ENCODE measurements at regions not wholly inside any gene's neighbourhood (a gene's known extent, or its start where the extent isn't known, plus 50 kb on each side); places are given as distances from the start of the nearest gene placed in this dataset.
"Not testable (repeated sequence)": the region's sequence is repeated elsewhere in the genome, so short reads cannot be mapped to it uniquely, and the experiment has no call there.

DNA sequence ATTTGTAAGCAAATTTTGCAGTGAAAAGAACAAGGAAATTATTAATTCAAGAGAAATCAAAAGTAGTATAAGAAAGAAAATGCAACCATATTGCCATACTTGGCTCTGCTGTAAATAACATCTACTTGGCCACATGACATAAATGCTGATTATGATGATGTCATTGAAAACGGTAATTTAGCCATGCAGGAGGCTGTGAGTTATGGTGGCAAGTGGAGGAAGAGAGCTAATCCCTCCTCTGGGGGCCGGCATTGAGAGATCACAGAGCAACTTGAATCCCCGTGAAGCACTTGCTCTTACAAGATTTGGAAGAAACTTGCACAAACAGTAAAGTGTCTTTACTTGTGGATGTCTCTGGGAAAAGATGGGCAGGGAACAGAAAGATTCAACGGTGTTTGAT lies 456.6 kb downstream of the PREX1 start:
- DNase-seq = no peak
- no peak for ATAC-seq
- Mint-ChIP-seq H3K4me1 (peaks cover 21% of the 10 kb centered on the region), H3K9me3 (peaks cover 4 to 6% of the 10 kb centered on the region in 2 donors), H3K27ac (no peak overlapping the region), H3K4me3 (no peak overlapping the region), H3K27me3 (peaks cover 37% of the 10 kb centered on the region)

GRCh38 chr20:48368580-48369021 lies 459.2 kb downstream of the PREX1 start:
- peaks cover 14% of the 10 kb centered on the region for H3K27me3 Mint-ChIP-seq
- H3K4me1 Mint-ChIP-seq, H3K27ac Mint-ChIP-seq, H3K4me3 Mint-ChIP-seq, ATAC-seq, DNase-seq: not testable (repeated sequence)
- H3K9me3 Mint-ChIP-seq = peaks cover 4 to 13% of the 10 kb centered on the region in 2 donors

DNA sequence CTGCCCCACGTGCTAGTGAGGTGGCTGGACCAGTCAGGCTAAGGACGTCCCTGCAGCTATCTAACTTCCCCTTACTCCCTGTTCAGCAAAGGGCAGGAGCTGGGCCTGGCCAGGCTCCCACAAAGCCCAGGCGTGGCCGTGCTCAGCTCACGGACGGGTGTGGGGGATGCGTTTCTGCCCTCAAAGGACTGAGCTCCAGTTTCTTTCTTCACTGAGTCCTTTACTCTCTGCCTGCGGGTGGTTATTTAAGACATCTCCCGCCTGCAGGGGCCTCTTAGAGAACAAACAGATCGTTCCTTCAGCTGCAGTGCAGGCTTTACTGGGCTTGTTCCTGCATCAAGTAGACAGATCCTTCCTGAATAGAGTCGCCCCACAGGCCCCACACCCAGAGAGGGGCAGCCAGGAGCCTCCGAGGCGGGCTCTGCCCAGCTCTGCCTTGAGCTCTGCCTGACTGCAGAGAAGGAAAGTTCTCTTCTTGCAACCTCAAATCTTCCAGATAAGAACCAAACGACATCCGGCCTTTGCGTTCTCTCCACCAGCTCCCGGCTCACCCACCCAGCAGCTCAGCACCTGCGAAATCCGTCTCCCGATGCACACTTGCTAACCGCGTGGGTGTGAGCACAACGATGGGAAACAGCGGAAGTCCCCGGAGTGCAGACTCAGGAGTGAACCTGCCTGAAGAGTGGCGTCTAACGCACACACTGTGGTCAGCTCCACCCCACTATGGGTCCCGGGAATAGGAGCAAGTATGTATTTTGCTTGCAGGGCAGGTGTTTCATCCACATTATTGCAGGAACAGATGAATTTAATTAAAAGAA lies 460.0 kb downstream of the PREX1 start:
- Mint-ChIP-seq H3K27ac (peak overlapping the region in 1 of 2 donors; percentile 69), H3K27me3 (peaks cover 10% of the 10 kb centered on the region), H3K9me3 (peaks cover 4 to 13% of the 10 kb centered on the region in 2 donors), H3K4me3 (peak overlapping the region in 1 of 2 donors; percentile 51)
- H3K4me1 Mint-ChIP-seq, DNase-seq: not testable (repeated sequence)
- peak; percentile 56 for ATAC-seq

DNA sequence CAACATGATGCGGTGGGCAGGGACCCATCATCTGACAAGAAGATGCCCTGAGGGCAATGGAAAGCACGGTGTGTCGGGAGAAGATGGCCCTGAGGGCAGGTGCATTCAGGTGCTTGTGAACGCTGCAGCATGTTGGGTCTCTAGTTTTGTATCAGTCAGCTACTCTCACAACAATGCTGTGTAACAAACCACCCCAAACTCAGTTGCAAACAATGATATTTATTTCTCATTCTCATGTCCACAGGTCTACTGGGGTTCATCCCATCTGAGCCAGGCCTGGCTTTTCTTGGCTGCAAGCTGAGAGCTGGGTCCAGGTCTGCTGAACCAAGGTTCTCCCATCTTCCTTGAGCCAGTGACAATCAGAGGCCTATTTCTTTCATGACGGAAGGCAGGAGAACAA lies 461.6 kb downstream of the PREX1 start:
- H3K4me1 Mint-ChIP-seq = peaks cover 10% of the 10 kb centered on the region
- H3K4me3 Mint-ChIP-seq = peak overlapping the region in 1 of 2 donors; percentile 8
- DNase-seq (no peak), ATAC-seq (no peak)
- H3K9me3 Mint-ChIP-seq = peaks cover 4 to 13% of the 10 kb centered on the region in 2 donors
- H3K27me3 Mint-ChIP-seq = peaks cover 10% of the 10 kb centered on the region
- H3K27ac Mint-ChIP-seq = peak overlapping the region in 1 of 2 donors; percentile 53

DNA sequence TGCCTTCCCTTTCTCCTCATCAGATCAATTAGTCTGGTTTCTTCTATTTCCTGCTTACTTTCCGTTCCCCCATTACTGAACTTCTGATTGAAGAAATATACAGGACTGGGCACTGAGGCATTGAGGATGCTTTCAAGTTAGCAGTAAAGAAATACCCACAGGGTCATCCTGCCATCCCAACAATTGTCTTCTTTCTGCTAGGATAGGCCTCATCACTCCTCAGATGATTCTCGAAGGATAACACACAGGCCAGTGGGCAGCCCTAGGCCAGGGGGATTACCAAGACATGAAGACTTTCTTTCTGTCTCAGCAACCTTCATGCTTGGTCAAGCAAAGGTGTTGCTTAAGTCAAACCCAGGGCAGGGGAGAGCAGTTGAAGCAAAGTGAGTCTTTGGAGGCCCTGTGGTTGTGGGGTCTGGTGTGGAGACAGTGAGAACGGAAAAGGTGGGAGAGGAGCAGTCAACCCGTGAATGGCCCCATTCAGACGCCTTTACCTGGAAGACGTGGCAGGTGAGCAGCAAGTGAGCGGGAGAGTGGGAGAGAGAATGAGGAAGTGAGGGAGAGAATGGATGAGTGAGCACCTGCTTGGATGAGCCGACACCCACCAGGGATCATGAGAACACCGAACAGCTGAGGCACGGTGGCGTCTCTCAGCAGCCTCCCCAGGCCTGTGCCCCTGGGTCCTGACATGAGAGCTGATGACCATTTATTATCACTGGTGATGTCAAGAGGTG lies 462.9 kb downstream of the PREX1 start:
- Mint-ChIP-seq H3K4me3 (no peak overlapping the region), H3K27me3 (peaks cover 19% of the 10 kb centered on the region), H3K4me1 (peaks cover 15% of the 10 kb centered on the region), H3K9me3 (peaks cover 4 to 13% of the 10 kb centered on the region in 2 donors), H3K27ac (no peak overlapping the region)
- no peak for DNase-seq
- no peak for ATAC-seq

GRCh38 chr20:48364055-48364454 lies 463.7 kb downstream of the PREX1 start:
- peaks cover 4 to 13% of the 10 kb centered on the region in 2 donors for H3K9me3 Mint-ChIP-seq
- DNase-seq (no peak), ATAC-seq (no peak)
- H3K4me3 Mint-ChIP-seq = no peak overlapping the region
- H3K27ac Mint-ChIP-seq = no peak overlapping the region
- peaks cover 19% of the 10 kb centered on the region for H3K27me3 Mint-ChIP-seq
- H3K4me1 Mint-ChIP-seq = peaks cover 15% of the 10 kb centered on the region

DNA sequence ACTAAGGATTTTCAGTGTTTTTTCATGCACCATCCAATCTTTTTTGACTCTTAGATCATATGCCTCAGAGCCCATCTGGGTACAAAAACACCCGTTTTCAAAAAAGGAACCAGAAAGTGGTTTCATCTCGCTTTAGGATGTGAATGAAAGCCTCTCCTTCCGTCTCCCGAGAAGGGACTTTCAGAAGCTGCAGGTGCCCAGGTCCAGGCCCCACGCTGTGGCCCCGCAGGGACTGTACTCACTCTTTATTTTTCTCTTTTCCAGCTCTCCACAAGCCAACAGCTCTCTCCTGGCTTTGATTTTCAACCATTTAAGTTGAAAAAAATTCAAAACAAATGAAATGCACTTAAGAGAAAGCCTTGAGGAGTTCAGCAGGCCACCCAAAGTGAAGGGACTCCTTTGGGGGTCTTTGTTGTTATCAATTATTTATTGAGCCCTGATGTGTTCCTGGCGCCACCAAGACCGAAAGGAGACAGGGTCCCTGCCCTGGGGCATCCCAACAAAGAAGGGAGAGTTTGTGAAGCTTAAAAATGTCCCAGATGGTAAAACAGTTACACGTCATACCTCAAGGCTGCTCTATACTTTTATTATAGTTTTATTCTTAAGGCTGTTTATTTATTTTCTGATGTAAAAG lies 467.3 kb downstream of the PREX1 start:
- no peak for ATAC-seq
- Mint-ChIP-seq H3K27ac (peak overlapping the region in 1 of 2 donors; percentile 80), H3K9me3 (no peaks in the 10 kb centered on the region), H3K4me3 (no peak overlapping the region), H3K27me3 (peaks cover 8% of the 10 kb centered on the region), H3K4me1 (peaks cover 5% of the 10 kb centered on the region)
- no peak for DNase-seq

- Mint-ChIP-seq H3K4me1 (peaks cover 5% of the 10 kb centered on the region), H3K27ac (peak overlapping the region in 1 of 2 donors; percentile 80), H3K27me3 (peaks cover 8% of the 10 kb centered on the region), H3K9me3 (no peaks in the 10 kb centered on the region), H3K4me3 (no peak overlapping the region)
- DNase-seq (no peak), ATAC-seq (no peak)
Observed at GRCh38 chr20:48359692-48360341, 468.0 kb downstream of the PREX1 start.

GRCh38 chr20:48359055-48359390 lies 468.8 kb downstream of the PREX1 start:
- not testable (repeated sequence) for H3K27me3 Mint-ChIP-seq, H3K27ac Mint-ChIP-seq, ATAC-seq, H3K4me3 Mint-ChIP-seq, DNase-seq, H3K9me3 Mint-ChIP-seq, H3K4me1 Mint-ChIP-seq

- H3K27me3 Mint-ChIP-seq = peaks cover 8% of the 10 kb centered on the region
- H3K4me1 Mint-ChIP-seq = peaks cover 5% of the 10 kb centered on the region
- no peak overlapping the region for H3K27ac Mint-ChIP-seq
- no peaks in the 10 kb centered on the region for H3K9me3 Mint-ChIP-seq
- no peak for DNase-seq
- no peak for ATAC-seq
- no peak overlapping the region for H3K4me3 Mint-ChIP-seq
Observed at GRCh38 chr20:48358176-48359054, 469.4 kb downstream of the PREX1 start.

DNA sequence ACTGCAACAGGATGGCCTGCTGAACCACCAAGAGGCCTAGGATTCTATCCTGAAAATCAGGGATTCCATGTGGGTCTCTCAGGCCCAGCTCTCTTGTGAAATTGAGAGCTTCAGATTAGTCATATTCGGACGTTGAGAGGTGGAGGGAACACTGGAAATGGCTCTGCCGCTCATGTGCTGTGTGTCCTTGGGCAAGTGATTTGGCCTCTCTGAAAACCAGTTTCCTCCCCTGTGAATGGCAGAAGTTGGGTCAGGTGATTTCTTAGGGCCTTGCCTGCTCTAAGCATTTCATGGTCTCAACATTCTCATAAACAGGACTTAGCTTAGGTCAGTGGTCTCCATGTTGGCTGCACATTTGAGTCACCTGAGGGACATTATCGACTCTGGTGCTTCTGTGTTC lies 470.1 kb downstream of the PREX1 start:
- Mint-ChIP-seq H3K9me3 (no peaks in the 10 kb centered on the region), H3K4me1 (peaks cover 5% of the 10 kb centered on the region), H3K27ac (no peak overlapping the region), H3K4me3 (no peak overlapping the region), H3K27me3 (peaks cover 8% of the 10 kb centered on the region)
- DNase-seq (no peak), ATAC-seq (no peak)

DNA sequence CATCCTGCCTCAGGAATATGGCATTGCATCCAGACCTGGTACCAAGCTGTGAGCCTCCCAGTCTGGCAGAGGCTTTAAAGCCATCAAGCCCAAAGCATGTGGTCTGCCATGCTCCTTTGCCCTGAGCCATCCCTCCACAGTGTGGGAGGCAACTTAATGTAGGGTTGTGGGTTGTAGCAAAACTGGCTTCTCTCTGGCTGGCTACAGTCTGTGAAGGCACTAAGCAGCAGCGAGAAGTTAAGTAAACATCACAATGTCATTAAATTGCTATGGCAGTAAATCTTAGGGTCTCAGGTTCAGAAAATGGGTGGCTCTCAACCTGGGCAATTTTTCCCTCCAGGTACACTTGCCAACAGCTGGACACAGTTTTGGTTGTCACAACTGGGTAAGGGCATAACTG lies 472.9 kb downstream of the PREX1 start:
- H3K4me3 Mint-ChIP-seq = no peak overlapping the region
- H3K27me3 Mint-ChIP-seq = peaks cover 5% of the 10 kb centered on the region
- H3K9me3 Mint-ChIP-seq = no peaks in the 10 kb centered on the region
- H3K4me1 Mint-ChIP-seq = no peaks in the 10 kb centered on the region
- DNase-seq (no peak), ATAC-seq (no peak)
- no peak overlapping the region for H3K27ac Mint-ChIP-seq

- no peak overlapping the region for H3K27ac Mint-ChIP-seq
- no peak for ATAC-seq
- H3K9me3 Mint-ChIP-seq = no peaks in the 10 kb centered on the region
- no peaks in the 10 kb centered on the region for H3K4me1 Mint-ChIP-seq
- peaks cover 6% of the 10 kb centered on the region for H3K27me3 Mint-ChIP-seq
- DNase-seq = no peak
- H3K4me3 Mint-ChIP-seq = no peak overlapping the region
Observed at GRCh38 chr20:48354320-48354876, 473.4 kb downstream of the PREX1 start.

- Mint-ChIP-seq H3K27me3 (peaks cover 15% of the 10 kb centered on the region), H3K27ac (no peak overlapping the region), H3K4me1 (no peaks in the 10 kb centered on the region), H3K4me3 (no peak overlapping the region), H3K9me3 (no peaks in the 10 kb centered on the region)
- no peak for DNase-seq
- no peak for ATAC-seq
Observed at GRCh38 chr20:48352628-48353027, 475.2 kb downstream of the PREX1 start.
